ENCODE measurements at regions not wholly inside any gene's neighbourhood (a gene's known extent, or its start where the extent isn't known, plus 50 kb on each side); places are given as distances from the start of the nearest gene placed in this dataset.
"Not testable (repeated sequence)": the region's sequence is repeated elsewhere in the genome, so short reads cannot be mapped to it uniquely, and the experiment has no call there.

DNA sequence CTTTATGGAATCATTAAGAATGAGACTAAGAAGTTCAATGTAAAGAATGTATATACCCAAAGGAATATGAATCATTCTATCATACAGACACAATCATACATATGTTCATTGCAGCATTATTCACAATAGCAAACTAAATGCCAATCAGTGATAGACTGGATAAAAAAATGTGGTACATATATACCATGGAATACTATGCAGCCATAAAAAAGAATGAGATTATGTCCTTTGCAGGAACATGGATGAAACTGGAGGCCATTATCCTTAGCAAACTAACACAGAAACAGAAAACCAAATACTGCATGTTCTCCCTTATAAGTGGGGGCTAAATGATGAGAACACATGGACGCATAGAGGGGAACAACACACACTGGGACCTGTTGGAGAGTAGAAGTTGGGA is 110.2 kb downstream of the GATA3 start:
- not testable (repeated sequence) for H3K36me3 ChIP-seq (ENCODE audit: control insufficient read depth in 3 of 3, insufficient read depth in 2 of 3, low read depth in 1 of 3, low read length in 3 of 3); FAIRE-seq; H3K4me3 ChIP-seq (ENCODE audit: low read depth in 1 of 3, low read length in 3 of 3); H3K27ac ChIP-seq (ENCODE audit: low read depth in 1 of 3, low read length in 2 of 3); H3K4me1 ChIP-seq (ENCODE audit: control insufficient read depth in 3 of 3, insufficient read depth in 2 of 3, low read depth in 1 of 3, low read length in 2 of 3); H3K27me3 ChIP-seq (ENCODE audit: control insufficient read depth in 3 of 3, insufficient read depth in 3 of 3, low read length in 3 of 3); DNase-seq; H3K9me3 ChIP-seq (ENCODE audit: control insufficient read depth in 2 of 2, insufficient read depth in 1 of 2, low read depth in 1 of 2, low read length in 1 of 2)
- WGBS, 3 donors = 89 to 92% (median 90%) methylated on average over 1 of the region's 1 CpG

DNA sequence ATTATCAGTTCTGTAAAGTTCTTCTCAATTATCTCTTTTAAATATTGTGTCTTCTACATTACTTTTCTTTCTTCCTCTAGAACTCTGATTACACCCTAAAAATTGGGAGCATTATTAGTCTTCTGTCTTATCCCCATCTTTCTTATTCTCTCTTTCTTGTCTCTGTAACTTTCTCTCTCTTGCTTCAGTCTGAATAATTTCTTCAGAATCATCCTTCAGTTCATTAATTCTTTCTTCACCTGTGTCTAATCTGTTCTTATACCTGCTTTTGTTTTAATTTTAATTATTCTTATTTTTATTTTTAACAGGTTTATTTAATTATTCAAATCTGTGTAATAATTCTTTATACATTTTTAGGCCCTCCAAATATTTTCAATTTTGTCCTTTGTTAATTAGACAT is 114.3 kb downstream of the GATA3 start:
- Histone ChIP-seq H3K36me3 (ENCODE audit: control insufficient read depth in 3 of 3, insufficient read depth in 2 of 3, low read depth in 1 of 3, low read length in 3 of 3) (no peaks in the 10 kb centered on the region), H3K27me3 (ENCODE audit: control insufficient read depth in 3 of 3, insufficient read depth in 3 of 3, low read length in 3 of 3) (no peaks in the 10 kb centered on the region), H3K27ac (ENCODE audit: low read depth in 1 of 3, low read length in 2 of 3) (no peak overlapping the region), H3K4me1 (ENCODE audit: control insufficient read depth in 3 of 3, insufficient read depth in 2 of 3, low read depth in 1 of 3, low read length in 2 of 3) (no peaks in the 10 kb centered on the region), H3K9me3 (ENCODE audit: control insufficient read depth in 2 of 2, insufficient read depth in 1 of 2, low read depth in 1 of 2, low read length in 1 of 2) (peaks cover 0 to 5% of the 10 kb centered on the region in 2 donors), H3K4me3 (ENCODE audit: low read depth in 1 of 3, low read length in 3 of 3) (no peak overlapping the region)
- FAIRE-seq = no peak
- no peak for DNase-seq

DNA sequence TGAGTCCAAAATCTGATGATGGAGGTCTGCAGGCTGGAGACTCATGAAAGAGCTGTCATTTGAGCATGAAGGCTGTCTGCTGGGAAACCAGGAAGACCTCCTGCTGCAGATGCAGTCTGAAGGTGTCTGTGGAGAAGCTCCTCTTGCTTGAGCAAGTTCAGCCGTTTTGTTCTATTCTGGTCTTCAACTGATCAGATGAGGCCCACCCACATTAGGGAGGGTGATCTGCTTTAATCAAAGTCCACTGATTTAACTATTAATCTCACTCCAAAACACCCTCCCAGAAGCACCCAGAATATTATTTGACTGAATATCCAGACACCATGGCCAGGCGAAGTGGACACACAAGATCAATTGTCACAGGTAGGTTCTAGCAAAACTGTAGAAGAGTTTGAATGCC is 116.5 kb downstream of the GATA3 start:
- Histone ChIP-seq H3K36me3 (ENCODE audit: control insufficient read depth in 3 of 3, insufficient read depth in 2 of 3, low read depth in 1 of 3, low read length in 3 of 3) (no peaks in the 10 kb centered on the region), H3K4me1 (ENCODE audit: control insufficient read depth in 3 of 3, insufficient read depth in 2 of 3, low read depth in 1 of 3, low read length in 2 of 3) (no peaks in the 10 kb centered on the region), H3K4me3 (ENCODE audit: low read depth in 1 of 3, low read length in 3 of 3) (no peak overlapping the region), H3K9me3 (ENCODE audit: control insufficient read depth in 2 of 2, insufficient read depth in 1 of 2, low read depth in 1 of 2, low read length in 1 of 2) (peaks cover 0 to 5% of the 10 kb centered on the region in 2 donors), H3K27me3 (ENCODE audit: control insufficient read depth in 3 of 3, insufficient read depth in 3 of 3, low read length in 3 of 3) (no peaks in the 10 kb centered on the region), H3K27ac (ENCODE audit: low read depth in 1 of 3, low read length in 2 of 3) (no peak overlapping the region)
- FAIRE-seq (no peak), DNase-seq (no peak)
- WGBS, 3 donors = 88 to 93% (median 91%) methylated on average over 2 of the region's 2 CpGs

DNA sequence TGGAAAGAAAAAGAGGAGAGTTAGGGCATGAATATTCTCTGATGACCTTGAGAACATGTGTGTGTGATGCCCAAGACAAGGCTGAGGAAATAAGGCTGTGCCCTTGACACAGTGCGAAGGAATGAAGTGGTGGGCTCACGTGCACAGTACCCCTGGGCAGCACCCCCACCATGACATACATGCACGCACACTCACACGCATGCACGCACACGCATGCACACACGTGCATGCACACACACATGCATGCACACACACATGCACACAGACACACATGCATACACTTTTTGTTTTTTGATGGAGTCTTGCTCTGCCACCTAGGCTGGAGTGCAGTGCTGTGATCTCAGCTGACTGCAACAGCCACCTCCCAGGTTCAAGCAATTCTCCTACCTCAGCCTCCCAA is 118.1 kb downstream of the GATA3 start:
- Histone ChIP-seq H3K36me3 (ENCODE audit: control insufficient read depth in 3 of 3, insufficient read depth in 2 of 3, low read depth in 1 of 3, low read length in 3 of 3) (no peaks in the 10 kb centered on the region), H3K27ac (ENCODE audit: low read depth in 1 of 3, low read length in 2 of 3) (no peak overlapping the region), H3K27me3 (ENCODE audit: control insufficient read depth in 3 of 3, insufficient read depth in 3 of 3, low read length in 3 of 3) (no peaks in the 10 kb centered on the region), H3K4me3 (ENCODE audit: low read depth in 1 of 3, low read length in 3 of 3) (no peak overlapping the region), H3K9me3 (ENCODE audit: control insufficient read depth in 2 of 2, insufficient read depth in 1 of 2, low read depth in 1 of 2, low read length in 1 of 2) (peaks cover 0 to 4% of the 10 kb centered on the region in 2 donors), H3K4me1 (ENCODE audit: control insufficient read depth in 3 of 3, insufficient read depth in 2 of 3, low read depth in 1 of 3, low read length in 2 of 3) (no peaks in the 10 kb centered on the region)
- no peak for DNase-seq
- 83 to 93% (median 93%) methylated on average over 7 of the region's 7 CpGs for WGBS, 3 donors
- no peak for FAIRE-seq

DNA sequence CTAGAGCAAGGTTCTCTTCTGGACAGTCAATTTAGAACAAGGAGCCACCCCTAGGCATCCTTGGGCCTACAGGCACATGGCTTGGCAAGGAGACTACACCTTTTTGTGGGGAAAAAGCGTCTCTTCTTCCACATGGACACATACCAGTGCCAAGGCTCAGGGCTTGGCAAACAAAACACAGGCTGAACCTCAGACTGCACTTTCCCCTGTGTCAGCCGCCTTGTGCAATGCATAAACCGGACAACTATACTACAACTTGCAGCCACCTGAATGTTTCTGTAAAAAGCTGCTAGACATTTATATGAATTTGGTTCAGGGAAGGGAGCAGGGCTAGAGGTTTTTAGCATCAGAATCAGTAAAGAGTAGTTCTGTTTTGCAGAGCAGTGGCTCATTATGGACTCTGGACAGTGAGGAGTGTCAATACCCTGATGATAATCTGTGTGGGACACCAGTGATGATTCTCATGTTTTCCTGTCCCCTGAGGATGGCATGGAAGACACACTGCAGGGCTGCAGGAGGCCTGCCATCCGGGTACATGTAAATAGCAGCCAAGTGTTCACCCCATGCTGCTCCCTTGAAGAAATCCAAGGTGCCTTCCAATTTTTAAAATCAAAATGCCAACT is 118.9 kb downstream of the GATA3 start:
- WGBS, 3 donors = 62 to 84% (median 66%) methylated on average over 4 of the region's 4 CpGs
- peaks cover 0 to 3% of the 10 kb centered on the region in 2 donors for H3K9me3 ChIP-seq (ENCODE audit: control insufficient read depth in 2 of 2, insufficient read depth in 1 of 2, low read depth in 1 of 2, low read length in 1 of 2)
- DNase-seq (no peak), FAIRE-seq (no peak)
- no peak overlapping the region for H3K4me3 ChIP-seq (ENCODE audit: low read depth in 1 of 3, low read length in 3 of 3)
- H3K27me3 ChIP-seq (ENCODE audit: control insufficient read depth in 3 of 3, insufficient read depth in 3 of 3, low read length in 3 of 3) = no peaks in the 10 kb centered on the region
- H3K36me3 ChIP-seq (ENCODE audit: control insufficient read depth in 3 of 3, insufficient read depth in 2 of 3, low read depth in 1 of 3, low read length in 3 of 3) = no peaks in the 10 kb centered on the region
- no peak overlapping the region for H3K27ac ChIP-seq (ENCODE audit: low read depth in 1 of 3, low read length in 2 of 3)
- no peaks in the 10 kb centered on the region for H3K4me1 ChIP-seq (ENCODE audit: control insufficient read depth in 3 of 3, insufficient read depth in 2 of 3, low read depth in 1 of 3, low read length in 2 of 3)

DNA sequence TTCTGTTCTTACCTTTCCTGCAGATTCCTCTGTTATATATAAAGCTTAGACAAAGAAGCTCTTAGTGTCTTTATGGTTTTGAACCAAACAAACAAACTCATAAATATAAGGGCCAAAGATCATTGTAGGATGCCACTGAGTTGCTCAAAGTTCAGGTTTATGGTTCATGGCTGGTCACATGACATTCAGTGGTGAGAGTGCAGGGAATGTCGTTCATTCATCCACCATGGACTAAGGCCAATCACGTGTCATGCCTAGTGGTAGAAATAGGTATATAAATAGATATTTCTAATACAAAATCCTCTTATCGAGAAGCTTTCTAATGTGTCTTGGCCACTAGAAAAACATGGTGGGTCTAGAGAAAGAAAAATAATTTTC is 119.4 kb downstream of the GATA3 start:
- H3K9me3 ChIP-seq (ENCODE audit: control insufficient read depth in 2 of 2, insufficient read depth in 1 of 2, low read depth in 1 of 2, low read length in 1 of 2) = peaks cover 0 to 3% of the 10 kb centered on the region in 2 donors
- peak in 1 of 2 donors; percentile 19 for DNase-seq
- WGBS, 3 donors = 43 to 70% (median 57%) methylated on average over 3 of the region's 3 CpGs
- no peak overlapping the region for H3K27ac ChIP-seq (ENCODE audit: low read depth in 1 of 3, low read length in 2 of 3)
- H3K27me3 ChIP-seq (ENCODE audit: control insufficient read depth in 3 of 3, insufficient read depth in 3 of 3, low read length in 3 of 3) = no peaks in the 10 kb centered on the region
- FAIRE-seq = no peak
- H3K4me1 ChIP-seq (ENCODE audit: control insufficient read depth in 3 of 3, insufficient read depth in 2 of 3, low read depth in 1 of 3, low read length in 2 of 3) = no peaks in the 10 kb centered on the region
- H3K36me3 ChIP-seq (ENCODE audit: control insufficient read depth in 3 of 3, insufficient read depth in 2 of 3, low read depth in 1 of 3, low read length in 3 of 3) = no peaks in the 10 kb centered on the region
- H3K4me3 ChIP-seq (ENCODE audit: low read depth in 1 of 3, low read length in 3 of 3) = no peak overlapping the region

DNA sequence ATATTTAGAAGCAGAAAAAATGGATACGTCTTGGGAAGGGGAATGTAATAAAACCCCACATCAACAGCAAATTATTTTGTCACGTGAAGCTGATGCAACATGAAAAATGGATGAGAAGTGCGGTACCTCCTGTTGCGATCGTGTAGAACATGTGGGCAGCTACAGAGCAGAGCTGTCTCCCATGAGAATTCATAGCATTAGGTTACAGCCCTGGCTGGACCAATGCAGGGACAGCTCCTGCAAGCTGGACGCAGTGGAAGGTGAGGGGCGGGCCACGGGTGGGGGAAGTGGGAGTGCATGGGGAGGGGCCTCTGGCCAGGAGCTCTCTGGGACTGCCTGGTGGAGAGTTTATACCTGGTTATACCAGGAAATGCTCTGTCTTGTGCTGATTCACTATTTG is 120.3 kb downstream of the GATA3 start:
- no peaks in the 10 kb centered on the region for H3K27me3 ChIP-seq (ENCODE audit: control insufficient read depth in 3 of 3, insufficient read depth in 3 of 3, low read length in 3 of 3)
- no peaks in the 10 kb centered on the region for H3K36me3 ChIP-seq (ENCODE audit: control insufficient read depth in 3 of 3, insufficient read depth in 2 of 3, low read depth in 1 of 3, low read length in 3 of 3)
- FAIRE-seq = no peak
- no peaks in the 10 kb centered on the region for H3K4me1 ChIP-seq (ENCODE audit: control insufficient read depth in 3 of 3, insufficient read depth in 2 of 3, low read depth in 1 of 3, low read length in 2 of 3)
- no peaks in the 10 kb centered on the region for H3K9me3 ChIP-seq (ENCODE audit: control insufficient read depth in 2 of 2, insufficient read depth in 1 of 2, low read depth in 1 of 2, low read length in 1 of 2)
- 44 to 61% (median 57%) methylated on average over 8 of the region's 8 CpGs for WGBS, 3 donors
- no peak for DNase-seq
- H3K4me3 ChIP-seq (ENCODE audit: low read depth in 1 of 3, low read length in 3 of 3) = no peak overlapping the region
- H3K27ac ChIP-seq (ENCODE audit: low read depth in 1 of 3, low read length in 2 of 3) = no peak overlapping the region

DNA sequence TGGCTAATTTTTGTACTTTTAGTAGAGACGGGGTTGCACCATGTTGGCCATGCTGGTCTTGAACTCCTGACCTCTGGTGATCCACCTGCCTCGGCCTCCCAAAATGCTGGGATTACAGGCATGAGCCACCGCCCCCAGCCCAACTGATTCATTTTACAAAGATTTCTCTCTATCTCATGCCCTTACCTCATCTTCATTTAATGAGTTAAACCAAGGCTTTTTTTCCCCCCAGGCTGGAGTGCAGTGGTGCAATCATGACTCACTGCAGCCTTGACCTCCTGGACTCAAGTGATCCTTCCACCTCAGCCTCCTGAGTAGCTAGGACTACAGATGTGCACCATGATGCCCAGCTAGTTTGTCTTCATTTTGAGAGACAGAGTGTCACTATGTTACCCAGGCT is 123.0 kb downstream of the GATA3 start:
- H3K36me3 ChIP-seq (ENCODE audit: control insufficient read depth in 3 of 3, insufficient read depth in 2 of 3, low read depth in 1 of 3, low read length in 3 of 3); FAIRE-seq; H3K9me3 ChIP-seq (ENCODE audit: control insufficient read depth in 2 of 2, insufficient read depth in 1 of 2, low read depth in 1 of 2, low read length in 1 of 2); H3K4me1 ChIP-seq (ENCODE audit: control insufficient read depth in 3 of 3, insufficient read depth in 2 of 3, low read depth in 1 of 3, low read length in 2 of 3); H3K27ac ChIP-seq (ENCODE audit: low read depth in 1 of 3, low read length in 2 of 3); H3K27me3 ChIP-seq (ENCODE audit: control insufficient read depth in 3 of 3, insufficient read depth in 3 of 3, low read length in 3 of 3); DNase-seq; H3K4me3 ChIP-seq (ENCODE audit: low read depth in 1 of 3, low read length in 3 of 3): not testable (repeated sequence)
- 82 to 93% (median 90%) methylated on average over 3 of the region's 3 CpGs for whole genome bisulfite sequencing, 3 donors

DNA sequence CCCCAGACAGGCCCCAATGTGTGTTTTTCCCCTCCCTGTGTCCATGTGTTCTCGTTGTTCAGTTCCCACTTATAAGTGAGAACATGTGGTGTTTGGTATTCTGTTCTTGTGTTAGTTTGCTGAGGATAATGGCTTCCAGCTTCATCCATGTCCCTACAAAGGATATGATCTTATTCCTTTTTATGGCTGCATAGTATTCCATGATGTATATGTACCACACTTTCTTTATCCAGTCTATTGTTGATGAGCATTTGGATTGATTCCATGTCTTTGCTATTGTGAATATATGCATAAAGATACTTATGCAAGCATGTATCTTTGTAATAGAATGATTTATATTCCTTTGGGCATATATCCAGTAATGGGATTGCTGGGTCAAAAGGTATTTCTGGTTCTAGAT is 125.3 kb downstream of the GATA3 start:
- not testable (repeated sequence) for H3K27me3 ChIP-seq (ENCODE audit: control insufficient read depth in 3 of 3, insufficient read depth in 3 of 3, low read length in 3 of 3); DNase-seq; H3K27ac ChIP-seq (ENCODE audit: low read depth in 1 of 3, low read length in 2 of 3); H3K36me3 ChIP-seq (ENCODE audit: control insufficient read depth in 3 of 3, insufficient read depth in 2 of 3, low read depth in 1 of 3, low read length in 3 of 3); H3K4me1 ChIP-seq (ENCODE audit: control insufficient read depth in 3 of 3, insufficient read depth in 2 of 3, low read depth in 1 of 3, low read length in 2 of 3); H3K9me3 ChIP-seq (ENCODE audit: control insufficient read depth in 2 of 2, insufficient read depth in 1 of 2, low read depth in 1 of 2, low read length in 1 of 2); FAIRE-seq; H3K4me3 ChIP-seq (ENCODE audit: low read depth in 1 of 3, low read length in 3 of 3)
- 57 to 88% (median 69%) methylated on average over 1 of the region's 1 CpG for WGBS, 3 donors

All from small intestine (tissue), 7 donors.